ENCODE measurements at regions not wholly inside any gene's neighbourhood (a gene's known extent, or its start where the extent isn't known, plus 50 kb on each side); places are given as distances from the start of the nearest gene placed in this dataset.

- TF ChIP-seq RERE (CRISPR knock-in tag; IDR thresholded peaks at IDR 0.05; ENCODE audit: low read depth): no peak
- TF ChIP-seq ONECUT2 (CRISPR knock-in tag; IDR thresholded peaks at IDR 0.05): no peak
- no peak for TF ChIP-seq NAIF1 (CRISPR knock-in tag; IDR thresholded peaks at IDR 0.05; ENCODE audit: borderline replicate concordance)
Measured at GRCh38 chr11:80616070-80616800, 1175.4 kb upstream of the TENM4 start (continued).

- H3K9me3 ChIP-seq (ENCODE audit: low read length): no peaks in the 10 kb centered on the region
- intact Hi-C loops (cut with micrococcal nuclease; ENCODE audit: unreplicated experiment) (no loop called here), in situ Hi-C loops (cut with HindIII; ENCODE audit: extremely low pct_ligation_motif_present, low pct_unique_long_range_greater_than_20kb) (no loop called here)
- H3K9ac ChIP-seq (ENCODE audit: insufficient read depth, low read depth, low read length): no peak overlapping the region
- no peak overlapping the region for H3K27ac ChIP-seq (ENCODE audit: extremely low read length, insufficient read depth, low read length)
- H3K4me2 ChIP-seq (ENCODE audit: low read depth, low read length): no peak overlapping the region
- ChIA-PET CTCF (ENCODE audit: low intra/inter-chr PET ratio, low total read pairs) (no interaction called here), POLR2A (no interaction called here)
- no peaks in the 10 kb centered on the region for H3K4me1 ChIP-seq (ENCODE audit: insufficient read depth, low read length)
- DNase-seq (ENCODE audit: low spot score) (no peak), FAIRE-seq (no peak), ATAC-seq (no peak)
- H3K36me3 ChIP-seq (replicated peaks in 1 of 2; ENCODE audit: control insufficient read depth in 1 of 2, insufficient read depth in 2 of 2, low read length in 2 of 2): no peaks in the 10 kb centered on the region
- H4K20me1 ChIP-seq (ENCODE audit: insufficient read depth, low read length): no peaks in the 10 kb centered on the region
- TF ChIP-seq SMYD3 (CRISPR knock-in tag; IDR thresholded peaks at IDR 0.05) (no peak), PAXIP1 (CRISPR knock-in tag; conservative IDR thresholded peaks at IDR 0.05) (no peak), ISL2 (CRISPR knock-in tag; IDR thresholded peaks at IDR 0.05) (no peak), LCORL (IDR thresholded peaks at IDR 0.05) (no peak), LCORL (CRISPR knock-in tag; IDR thresholded peaks at IDR 0.05) (no peak), ZNF724P (CRISPR knock-in tag; IDR thresholded peaks at IDR 0.05; ENCODE audit: borderline replicate concordance) (no peak), ARID2 (CRISPR knock-in tag; IDR thresholded peaks at IDR 0.05; ENCODE audit: borderline replicate concordance) (no peak), FOXK2 (IDR thresholded peaks at IDR 0.05) (no peak), ARNT (IDR thresholded peaks at IDR 0.05) (no peak)
- WGBS (ENCODE audit: low lambda C conversion rate): 0% methylated on average over 2 of the region's 2 CpGs
- no peaks in the 10 kb centered on the region for H3K27me3 ChIP-seq (ENCODE audit: control insufficient read depth in 1 of 2, insufficient read depth in 2 of 2, low read length in 2 of 2)
- BruUV-seq (replicated peaks): no TSS peak
- H3K79me2 ChIP-seq (ENCODE audit: insufficient read depth, low read length): no peaks in the 10 kb centered on the region
- H3K4me3 ChIP-seq (replicated peaks in 1 of 3; ENCODE audit: insufficient read depth in 1 of 3, low read depth in 2 of 3, low read length in 3 of 3): no peak overlapping the region
- H2AFZ ChIP-seq (ENCODE audit: low read length): no peak overlapping the region
Measured at GRCh38 chr11:80613655-80614054, 1172.8 kb upstream of the TENM4 start.
